SJSA1 (cell line): ENCODE measurements at regions not wholly inside any gene's neighbourhood (a gene's known extent, or its start where the extent isn't known, plus 50 kb on each side); places are given as distances from the start of the nearest gene placed in this dataset.

ENCODE experiments used
- DNase-seq, 2 experiments: peaks; one replicate each; pipeline ENCODE4 v3.0.0-alpha.2; 2015 to 2020; ENCODE audit warnings: low spot score in 2 of 2, low read depth in 1 of 2
- H3K27ac ChIP-seq: fragments of 250-450 bp; sonication (Bioruptor Pico); 2 replicates; pipeline ENCODE4 v1.5.1; 2020; ENCODE audit warnings: mild to moderate bottlenecking, moderate library complexity
- H3K27me3 ChIP-seq: fragments of 250-450 bp; sonication (Bioruptor Pico); replicated peaks from 2 replicates; pipeline ENCODE4 v1.5.1; 2020; ENCODE audit warnings: mild to moderate bottlenecking, moderate library complexity
- H3K36me3 ChIP-seq: fragments of 250-450 bp; sonication (Bioruptor Pico); 2 replicates; pipeline ENCODE4 v1.5.1; 2020; ENCODE audit warnings: mild to moderate bottlenecking
- H3K4me1 ChIP-seq: fragments of 250-450 bp; sonication (Bioruptor Pico); replicated peaks from 2 replicates; pipeline ENCODE4 v1.6.1; 2021; ENCODE audit warnings: mild to moderate bottlenecking
- H3K4me3 ChIP-seq: fragments of 250-450 bp; sonication (Bioruptor Pico); 2 replicates; pipeline ENCODE4 v1.5.1; 2020; ENCODE audit warnings: mild to moderate bottlenecking
- H3K9me3 ChIP-seq: fragments of 250-450 bp; sonication (Bioruptor Pico); replicated peaks from 2 replicates; pipeline ENCODE4 v1.5.1; 2020; ENCODE audit warnings: mild to moderate bottlenecking

GRCh38 chr18:78125206-78125896, 854.3 kb upstream of the SALL3 start:
- Histone ChIP-seq H3K4me1 (no peaks in the 10 kb centered on the region), H3K9me3 (peaks cover 22% of the 10 kb centered on the region), H3K4me3 (no peak overlapping the region)

GRCh38 chr18:78126106-78126505, 853.5 kb upstream of the SALL3 start:
- DNase-seq, result no peak

More at GRCh38 chr18:78125206-78125896, 854.3 kb upstream of the SALL3 start:
- no peak for DNase-seq
- H3K27ac ChIP-seq, result no peak overlapping the region
- H3K27me3 ChIP-seq, result no peaks in the 10 kb centered on the region
- H3K36me3 ChIP-seq, result no peaks in the 10 kb centered on the region

GRCh38 chr18:78126536-78126935, 853.1 kb upstream of the SALL3 start:
- Histone ChIP-seq H3K27me3 (no peaks in the 10 kb centered on the region), H3K27ac (no peak overlapping the region), H3K9me3 (peaks cover 22% of the 10 kb centered on the region), H3K4me3 (no peak overlapping the region), H3K4me1 (no peaks in the 10 kb centered on the region), H3K36me3 (no peaks in the 10 kb centered on the region)
- DNase-seq, result no peak

More at GRCh38 chr18:78126106-78126505, 853.5 kb upstream of the SALL3 start:
- Histone ChIP-seq H3K4me3 (no peak overlapping the region), H3K27ac (no peak overlapping the region), H3K36me3 (no peaks in the 10 kb centered on the region), H3K9me3 (peaks cover 23% of the 10 kb centered on the region), H3K4me1 (no peaks in the 10 kb centered on the region), H3K27me3 (no peaks in the 10 kb centered on the region)

- no peak for DNase-seq
- peaks cover 18% of the 10 kb centered on the region for H3K9me3 ChIP-seq
- no peaks in the 10 kb centered on the region for H3K27me3 ChIP-seq
- no peak overlapping the region for H3K4me3 ChIP-seq
- H3K27ac ChIP-seq, result no peak overlapping the region
- no peaks in the 10 kb centered on the region for H3K36me3 ChIP-seq
- no peaks in the 10 kb centered on the region for H3K4me1 ChIP-seq
Measured at GRCh38 chr18:78127041-78127440, 852.6 kb upstream of the SALL3 start.

GRCh38 chr18:78128004-78128403, 851.6 kb upstream of the SALL3 start:
- Histone ChIP-seq H3K4me3 (no peak overlapping the region), H3K36me3 (no peaks in the 10 kb centered on the region), H3K4me1 (no peaks in the 10 kb centered on the region), H3K27me3 (no peaks in the 10 kb centered on the region), H3K9me3 (peaks cover 20% of the 10 kb centered on the region), H3K27ac (no peak overlapping the region)
- no peak for DNase-seq

GRCh38 chr18:78129260-78129659, 850.4 kb upstream of the SALL3 start:
- DNase-seq, result no peak
- Histone ChIP-seq H3K36me3 (no peaks in the 10 kb centered on the region), H3K9me3 (peaks cover 20% of the 10 kb centered on the region), H3K4me1 (no peaks in the 10 kb centered on the region), H3K4me3 (no peak overlapping the region), H3K27ac (no peak overlapping the region), H3K27me3 (no peaks in the 10 kb centered on the region)

DNA sequence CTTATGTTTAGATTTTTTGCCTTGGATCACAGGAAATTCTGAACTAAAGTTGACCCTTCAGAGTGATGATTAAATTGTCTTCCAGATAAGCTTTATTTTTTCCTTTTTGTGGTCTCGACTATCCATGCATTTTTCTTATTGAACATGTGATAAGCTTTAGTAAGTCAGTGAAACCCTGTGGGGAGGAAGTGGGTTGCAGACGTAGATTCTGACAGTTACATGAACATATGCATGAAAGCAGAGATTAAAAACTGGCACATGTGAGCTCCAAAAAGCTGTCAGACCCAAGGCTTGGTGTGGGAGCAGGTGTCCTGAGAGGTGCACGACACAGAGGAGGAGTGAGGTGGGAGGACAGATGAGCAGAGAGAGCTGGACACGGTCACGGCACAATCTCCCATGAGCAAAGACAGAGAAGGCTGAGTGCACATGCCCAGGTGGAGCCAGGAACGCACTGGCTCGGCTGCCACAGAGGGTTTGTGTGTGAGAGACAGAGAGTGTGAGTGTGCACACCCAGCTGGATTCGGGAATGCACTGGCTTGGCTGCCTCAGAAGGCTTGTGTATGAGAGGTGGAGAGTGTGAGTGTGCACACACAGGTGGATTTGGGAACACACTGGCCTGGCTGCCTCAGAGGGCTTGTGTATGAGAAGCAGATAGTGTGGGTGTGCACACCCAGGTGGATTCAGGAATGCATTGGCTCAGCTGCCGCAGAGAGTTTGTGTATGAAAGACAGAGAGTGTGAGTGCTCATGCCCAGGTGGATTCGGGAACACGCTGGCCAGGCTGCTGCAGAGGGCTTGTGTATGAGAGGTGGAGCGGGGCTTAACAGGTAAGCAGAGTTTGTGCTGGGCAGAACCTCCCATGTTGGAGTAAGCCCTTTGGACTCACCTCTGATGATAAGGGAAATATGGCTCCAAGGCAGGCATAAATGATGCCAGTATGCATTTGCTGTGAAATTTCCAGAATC, 849.1 kb upstream of the SALL3 start:
- no peaks in the 10 kb centered on the region for H3K27me3 ChIP-seq
- H3K4me3 ChIP-seq, result no peak overlapping the region
- DNase-seq, result no peak
- no peaks in the 10 kb centered on the region for H3K4me1 ChIP-seq
- no peak overlapping the region for H3K27ac ChIP-seq
- peaks cover 18% of the 10 kb centered on the region for H3K9me3 ChIP-seq
- no peaks in the 10 kb centered on the region for H3K36me3 ChIP-seq

GRCh38 chr18:78133729-78134128, 845.9 kb upstream of the SALL3 start:
- no peak for DNase-seq
- no peak overlapping the region for H3K4me3 ChIP-seq
- no peak overlapping the region for H3K27ac ChIP-seq
- H3K4me1 ChIP-seq, result no peaks in the 10 kb centered on the region
- H3K27me3 ChIP-seq, result no peaks in the 10 kb centered on the region
- H3K36me3 ChIP-seq, result no peaks in the 10 kb centered on the region
- H3K9me3 ChIP-seq, result peaks cover 7% of the 10 kb centered on the region

- DNase-seq, result no peak
- peaks cover 5% of the 10 kb centered on the region; the same call in 1 of the 2 replicates for H3K9me3 ChIP-seq
Measured at GRCh38 chr18:78136986-78137385, 842.6 kb upstream of the SALL3 start.

GRCh38 chr18:78138983-78139496, 840.6 kb upstream of the SALL3 start:
- Histone ChIP-seq H3K27ac (no peak overlapping the region), H3K27me3 (no peaks in the 10 kb centered on the region), H3K9me3 (peaks cover 3% of the 10 kb centered on the region; the same call in 1 of the 2 replicates), H3K4me1 (no peaks in the 10 kb centered on the region), H3K36me3 (no peaks in the 10 kb centered on the region), H3K4me3 (no peak overlapping the region)
- DNase-seq, result no peak

More at GRCh38 chr18:78136986-78137385, 842.6 kb upstream of the SALL3 start:
- Histone ChIP-seq H3K36me3 (no peaks in the 10 kb centered on the region), H3K27ac (no peak overlapping the region), H3K27me3 (no peaks in the 10 kb centered on the region), H3K4me1 (no peaks in the 10 kb centered on the region), H3K4me3 (no peak overlapping the region)

DNA sequence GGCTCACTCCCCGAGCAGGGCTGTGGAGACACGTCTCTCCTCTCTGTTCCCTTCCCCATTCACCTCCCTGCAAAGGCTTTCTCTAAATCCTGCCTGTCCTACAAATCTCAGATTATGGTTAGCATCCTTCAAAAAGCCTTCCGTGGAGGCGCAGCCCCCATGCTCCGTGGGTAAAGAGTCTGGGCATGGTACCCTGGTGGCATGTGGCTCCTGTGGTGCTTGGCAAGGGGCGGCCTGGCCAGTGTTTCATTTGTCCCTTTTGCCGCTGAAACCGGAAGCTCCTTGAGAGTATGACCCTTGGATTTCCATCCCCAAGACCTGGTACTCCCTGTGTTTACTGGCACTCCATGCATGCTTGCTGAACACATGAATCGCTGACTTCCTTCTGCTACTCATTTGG, 839.3 kb upstream of the SALL3 start:
- H3K27ac ChIP-seq, result no peak overlapping the region
- H3K4me1 ChIP-seq, result no peaks in the 10 kb centered on the region
- no peak for DNase-seq
- H3K27me3 ChIP-seq, result no peaks in the 10 kb centered on the region
- no peaks in the 10 kb centered on the region for H3K36me3 ChIP-seq
- no peak overlapping the region for H3K4me3 ChIP-seq
- peaks cover 3% of the 10 kb centered on the region; the same call in 1 of the 2 replicates for H3K9me3 ChIP-seq

DNA sequence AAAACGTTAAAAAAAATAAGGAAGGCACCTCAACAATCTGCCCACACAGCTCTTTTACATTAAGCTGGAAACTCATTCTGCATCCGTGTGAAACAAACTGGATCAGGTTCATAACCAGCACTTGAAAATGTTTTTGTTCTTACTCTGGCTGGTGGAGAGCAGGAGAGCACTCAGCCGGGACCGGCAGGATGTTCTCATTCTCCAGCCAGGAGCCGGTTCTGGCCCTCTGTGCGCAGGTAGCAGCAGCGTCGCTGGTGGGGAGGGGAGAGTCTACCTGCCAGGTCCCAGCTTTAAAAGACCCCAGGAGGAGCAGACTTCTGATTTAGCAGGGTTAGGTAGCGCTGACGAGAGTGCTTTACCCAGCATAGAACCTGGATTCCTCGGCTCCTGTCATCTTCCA, 834.9 kb upstream of the SALL3 start:
- H3K27ac ChIP-seq, result no peak overlapping the region
- H3K36me3 ChIP-seq, result no peaks in the 10 kb centered on the region
- DNase-seq, result no peak
- peaks cover 14% of the 10 kb centered on the region; the same call in 1 of the 2 replicates for H3K9me3 ChIP-seq
- no peaks in the 10 kb centered on the region for H3K4me1 ChIP-seq
- H3K4me3 ChIP-seq, result no peak overlapping the region
- H3K27me3 ChIP-seq, result no peaks in the 10 kb centered on the region

- DNase-seq, result no peak
- Histone ChIP-seq H3K9me3 (peaks cover 14% of the 10 kb centered on the region; the same call in 1 of the 2 replicates), H3K27ac (no peak overlapping the region), H3K4me3 (no peak overlapping the region), H3K27me3 (no peaks in the 10 kb centered on the region), H3K4me1 (no peaks in the 10 kb centered on the region), H3K36me3 (no peaks in the 10 kb centered on the region)
Measured at GRCh38 chr18:78145096-78145495, 834.5 kb upstream of the SALL3 start.
